C4-2B (cell line): ENCODE measurements at regions not wholly inside any gene's neighbourhood (a gene's known extent, or its start where the extent isn't known, plus 50 kb on each side); places are given as distances from the start of the nearest gene placed in this dataset.

Experiments
- ZFX ChIP-seq: fragments of 450-650 bp; IDR thresholded peaks from 2 replicates; pipeline ENCODE4 v1.6.1; 2017
- TF ChIP-seq, protein P1 (sequence below): fragments of 450-650 bp; conservative IDR thresholded peaks from 2 replicates; pipeline ENCODE4 v1.5.1; 2017; ENCODE audit warnings: mild to moderate bottlenecking

DNA sequence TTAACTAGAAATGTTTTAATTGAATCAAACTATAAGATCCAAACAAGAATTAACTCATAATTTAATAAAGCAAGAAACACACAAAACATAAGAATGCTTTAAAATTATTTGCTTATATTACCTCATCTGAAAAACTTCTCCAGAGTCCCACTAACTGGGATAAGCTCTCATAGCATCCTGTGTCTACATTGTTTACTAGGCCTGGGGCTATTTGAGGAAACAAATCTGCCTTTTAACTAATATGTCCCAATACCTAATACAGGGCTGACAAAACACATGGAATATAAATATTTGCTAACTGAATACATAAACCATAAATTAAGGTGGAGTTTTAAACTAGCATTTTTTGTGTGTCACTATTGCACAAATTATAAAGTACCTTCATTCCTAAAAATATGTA lies 1399.8 kb upstream of the SLC10A2 start:
- TF ChIP-seq, protein P1, sequence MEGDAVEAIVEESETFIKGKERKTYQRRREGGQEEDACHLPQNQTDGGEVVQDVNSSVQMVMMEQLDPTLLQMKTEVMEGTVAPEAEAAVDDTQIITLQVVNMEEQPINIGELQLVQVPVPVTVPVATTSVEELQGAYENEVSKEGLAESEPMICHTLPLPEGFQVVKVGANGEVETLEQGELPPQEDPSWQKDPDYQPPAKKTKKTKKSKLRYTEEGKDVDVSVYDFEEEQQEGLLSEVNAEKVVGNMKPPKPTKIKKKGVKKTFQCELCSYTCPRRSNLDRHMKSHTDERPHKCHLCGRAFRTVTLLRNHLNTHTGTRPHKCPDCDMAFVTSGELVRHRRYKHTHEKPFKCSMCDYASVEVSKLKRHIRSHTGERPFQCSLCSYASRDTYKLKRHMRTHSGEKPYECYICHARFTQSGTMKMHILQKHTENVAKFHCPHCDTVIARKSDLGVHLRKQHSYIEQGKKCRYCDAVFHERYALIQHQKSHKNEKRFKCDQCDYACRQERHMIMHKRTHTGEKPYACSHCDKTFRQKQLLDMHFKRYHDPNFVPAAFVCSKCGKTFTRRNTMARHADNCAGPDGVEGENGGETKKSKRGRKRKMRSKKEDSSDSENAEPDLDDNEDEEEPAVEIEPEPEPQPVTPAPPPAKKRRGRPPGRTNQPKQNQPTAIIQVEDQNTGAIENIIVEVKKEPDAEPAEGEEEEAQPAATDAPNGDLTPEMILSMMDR = no peak
- no peak for TF ChIP-seq ZFX
